BLaER1 treated with 17β-estradiol and CSF1 and Interleukin-3, amounts not matched to agents 10 nM and 100 nM (cell line): ENCODE measurements at regions not wholly inside any gene's neighbourhood (a gene's known extent, or its start where the extent isn't known, plus 50 kb on each side); places are given as distances from the start of the nearest gene placed in this dataset.

ENCODE experiments used
- H3K27ac ChIP-seq, 11 experiments: shearing (Covaris generic); formaldehyde crosslinking; 2 replicates each; pipeline ENCODE4 v1.8.1; 2022
- H3K27me3 ChIP-seq, 11 experiments: shearing (Covaris generic); formaldehyde crosslinking; 2 replicates each; pipeline ENCODE4 v1.8.1; 2022
- H3K36me3 ChIP-seq, 11 experiments: shearing (Covaris generic); formaldehyde crosslinking; 2 replicates each; pipeline ENCODE4 v1.8.1; 2022
- H3K4me1 ChIP-seq, 10 experiments: shearing (Covaris generic); formaldehyde crosslinking; 2 replicates each; pipeline ENCODE4 v1.8.1; 2022
- H3K4me2 ChIP-seq, 11 experiments: shearing (Covaris generic); formaldehyde crosslinking; 2 replicates each; pipeline ENCODE4 v1.8.1; 2022
- H3K4me3 ChIP-seq, 10 experiments: shearing (Covaris generic); formaldehyde crosslinking; 2 replicates each; pipeline ENCODE4 v1.8.1; 2022
- H3K9ac ChIP-seq, 11 experiments: shearing (Covaris generic); formaldehyde crosslinking; 2 replicates each; pipeline ENCODE4 v1.8.1; 2022
- H3K9me3 ChIP-seq, 11 experiments: shearing (Covaris generic); formaldehyde crosslinking; replicated peaks in 1 of 11; 2 replicates each; pipeline ENCODE4 v1.8.1; 2022
- H4K20me1 ChIP-seq, 11 experiments: shearing (Covaris generic); formaldehyde crosslinking; 2 replicates each; pipeline ENCODE4 v1.8.1; 2022
- Cebpa-rat ChIP-seq, 11 experiments: shearing (Covaris generic); IDR thresholded peaks; 2 replicates each; pipeline ENCODE4 v1.8.1; 2022

DNA sequence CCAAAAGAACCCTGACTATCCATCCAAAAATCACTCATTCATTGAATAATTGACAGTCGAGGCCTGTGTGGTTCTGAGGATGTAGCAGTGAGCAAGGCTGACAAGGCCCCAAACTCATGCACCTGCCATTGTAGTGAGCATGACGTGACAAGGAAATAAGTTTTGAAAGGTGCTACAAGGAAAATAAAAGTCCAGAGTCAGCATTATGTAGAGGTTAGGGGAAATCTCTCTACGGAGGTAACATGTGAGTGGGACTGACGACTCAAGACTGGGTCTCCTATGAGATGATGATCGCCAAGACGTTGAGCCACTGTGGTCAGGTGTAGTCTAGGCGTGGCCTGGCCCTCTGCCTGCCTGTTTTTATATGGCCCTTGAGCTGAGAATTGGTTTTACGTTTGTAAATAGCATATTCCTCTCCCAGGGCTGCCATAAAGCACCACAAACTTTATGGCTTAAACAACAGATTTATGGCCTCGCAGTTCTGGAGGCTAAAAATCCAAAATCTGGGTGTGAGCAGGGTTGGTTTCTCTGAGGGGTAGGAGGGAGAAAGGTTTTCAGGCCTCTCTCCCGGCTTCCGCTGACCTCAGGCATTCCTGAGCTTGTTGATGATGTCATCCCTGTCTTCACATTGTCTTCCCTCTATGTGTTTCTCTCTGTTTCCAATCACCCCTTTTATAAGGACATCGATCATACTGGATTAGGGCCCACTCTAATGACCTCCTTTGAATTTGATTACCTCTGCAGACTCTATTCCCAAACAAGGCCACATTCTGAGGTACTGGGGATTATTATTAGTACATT is 206.4 kb upstream of the EGFLAM start:
- Histone ChIP-seq H3K27ac (no peak overlapping the region), H3K9ac (no peak overlapping the region), H3K4me1 (peaks cover 0 to 9% (median 0%) of the 10 kb centered on the region in 10 experiments; a peak in 6 of 20 replicates), H3K4me3 (no peak overlapping the region), H3K9me3 (no peaks in the 10 kb centered on the region), H3K36me3 (no peaks in the 10 kb centered on the region), H3K27me3 (no peaks in the 10 kb centered on the region), H4K20me1 (no peaks in the 10 kb centered on the region), H3K4me2 (peak overlapping the region in 5 of 11 experiments; percentile 14 to 42 (median 29); a peak in 3 of 22 replicates)
- no peak for TF ChIP-seq Cebpa-rat (IDR thresholded peaks at IDR 0.05)

DNA sequence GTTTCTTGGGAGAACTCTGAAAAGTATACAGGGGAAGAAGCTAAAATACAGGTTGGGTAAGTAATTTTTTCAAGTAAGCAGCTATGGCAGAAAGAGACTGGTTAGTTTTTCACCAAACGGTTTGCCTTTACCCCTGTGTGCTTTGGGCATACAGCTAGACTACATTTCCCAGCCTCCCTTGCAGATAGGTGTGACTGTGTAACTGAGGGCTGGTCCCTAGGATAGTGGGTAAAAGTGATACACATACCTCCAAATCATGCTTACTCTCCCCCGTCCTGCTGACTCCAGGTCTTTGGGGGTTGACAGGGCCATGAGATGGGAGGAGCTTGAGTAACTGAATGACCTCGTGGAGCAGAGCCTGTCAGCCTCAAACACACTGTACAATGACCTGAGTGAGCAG is 208.6 kb upstream of the GDNF start:
- H3K36me3 ChIP-seq: no peaks in the 10 kb centered on the region
- H3K27me3 ChIP-seq: no peaks in the 10 kb centered on the region
- TF ChIP-seq Cebpa-rat (IDR thresholded peaks at IDR 0.05): no peak
- H3K4me3 ChIP-seq: no peak overlapping the region
- H3K9me3 ChIP-seq: peaks cover 0 to 13% (median 0%) of the 10 kb centered on the region in 11 experiments; a peak in 4 of 22 replicates
- H3K4me2 ChIP-seq: 0 out of 22 replicates have a peak overlapping the region, but pooled peaks of 1 of the 11 experiments have one; percentile 15
- H4K20me1 ChIP-seq: no peaks in the 10 kb centered on the region
- H3K4me1 ChIP-seq: peaks cover 0 to 9% (median 0%) of the 10 kb centered on the region in 10 experiments; a peak in 6 of 20 replicates
- H3K9ac ChIP-seq: no peak overlapping the region
- H3K27ac ChIP-seq: no peak overlapping the region

DNA sequence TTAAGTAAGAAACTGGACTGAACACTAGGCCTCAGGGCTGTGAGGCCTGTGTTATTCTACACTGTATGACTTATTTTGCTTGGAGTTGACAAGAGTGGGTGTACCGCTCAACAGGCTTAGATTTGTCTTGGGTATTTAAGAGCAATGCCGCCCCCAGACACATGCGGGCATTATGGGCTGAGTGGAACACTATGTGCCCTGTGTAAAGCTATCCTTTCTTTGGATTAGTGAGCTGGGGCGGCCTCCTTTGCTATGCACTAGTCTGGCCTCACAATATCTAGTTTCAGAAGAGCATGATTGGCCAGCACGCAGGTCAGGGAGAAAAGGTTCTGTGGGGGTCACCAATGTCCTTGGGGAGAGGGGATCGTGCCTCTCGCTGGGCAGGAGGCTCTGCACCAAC is 206.3 kb upstream of the GDNF start:
- H3K9ac ChIP-seq: no peak overlapping the region
- H3K4me3 ChIP-seq: no peak overlapping the region
- peaks cover 0 to 8% (median 0%) of the 10 kb centered on the region in 10 experiments; a peak in 1 of 20 replicates for H3K4me1 ChIP-seq
- TF ChIP-seq Cebpa-rat (IDR thresholded peaks at IDR 0.05): no peak
- H3K9me3 ChIP-seq: peaks cover 0 to 13% (median 0%) of the 10 kb centered on the region in 11 experiments; a peak in 4 of 22 replicates
- H3K27ac ChIP-seq: no peak overlapping the region
- H3K36me3 ChIP-seq: no peaks in the 10 kb centered on the region
- no peaks in the 10 kb centered on the region for H3K27me3 ChIP-seq
- no peaks in the 10 kb centered on the region for H4K20me1 ChIP-seq
- H3K4me2 ChIP-seq: no peak overlapping the region

DNA sequence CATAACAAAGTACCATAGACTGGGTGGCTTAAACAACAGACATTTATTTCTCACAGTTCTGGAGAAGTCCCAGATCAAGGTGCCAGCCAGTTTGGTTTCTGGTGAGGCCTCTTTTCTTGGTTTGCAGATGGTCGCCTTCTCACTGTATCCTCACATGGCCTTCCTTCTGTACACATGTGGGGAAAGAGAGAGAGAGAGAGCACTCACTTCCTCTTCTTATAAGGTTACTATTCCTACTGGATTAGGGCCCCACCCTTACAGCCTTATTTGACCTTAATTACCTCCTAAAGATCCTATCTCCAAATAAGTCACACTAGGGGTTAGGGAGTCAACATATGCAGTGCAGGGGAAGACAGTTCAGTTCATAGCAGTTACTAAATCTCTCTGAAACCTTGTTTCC is 205.6 kb upstream of the GDNF start:
- H3K4me3 ChIP-seq: no peak overlapping the region
- H3K36me3 ChIP-seq: no peaks in the 10 kb centered on the region
- TF ChIP-seq Cebpa-rat (IDR thresholded peaks at IDR 0.05): no peak
- H3K27ac ChIP-seq: no peak overlapping the region
- H3K9ac ChIP-seq: no peak overlapping the region
- peaks cover 0 to 13% (median 0%) of the 10 kb centered on the region in 11 experiments; a peak in 4 of 22 replicates for H3K9me3 ChIP-seq
- no peaks in the 10 kb centered on the region for H4K20me1 ChIP-seq
- H3K27me3 ChIP-seq: no peaks in the 10 kb centered on the region
- peaks cover 0 to 8% (median 0%) of the 10 kb centered on the region in 10 experiments; a peak in 1 of 20 replicates for H3K4me1 ChIP-seq
- H3K4me2 ChIP-seq: no peak overlapping the region

DNA sequence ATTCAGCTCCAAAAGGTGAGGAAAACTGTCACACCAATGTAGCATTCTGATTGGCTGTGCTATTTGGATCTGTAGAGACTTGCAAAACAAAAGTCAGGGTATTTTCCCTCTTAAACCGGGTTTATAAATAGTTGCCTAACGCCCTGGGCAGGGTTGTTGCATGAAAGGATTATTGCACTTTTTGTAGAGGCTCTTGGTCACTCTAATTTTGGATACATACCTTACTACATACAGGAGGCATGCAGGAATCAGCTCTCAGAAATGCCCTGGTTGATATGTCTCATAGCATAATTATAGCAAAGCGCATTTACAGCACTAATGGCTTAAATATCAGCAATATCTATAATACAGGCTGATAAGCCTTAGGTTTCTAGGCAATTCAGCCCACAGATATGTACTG is 200.0 kb upstream of the GDNF start:
- no peak overlapping the region for H3K27ac ChIP-seq
- no peak for TF ChIP-seq Cebpa-rat (IDR thresholded peaks at IDR 0.05)
- no peaks in the 10 kb centered on the region for H3K27me3 ChIP-seq

DNA sequence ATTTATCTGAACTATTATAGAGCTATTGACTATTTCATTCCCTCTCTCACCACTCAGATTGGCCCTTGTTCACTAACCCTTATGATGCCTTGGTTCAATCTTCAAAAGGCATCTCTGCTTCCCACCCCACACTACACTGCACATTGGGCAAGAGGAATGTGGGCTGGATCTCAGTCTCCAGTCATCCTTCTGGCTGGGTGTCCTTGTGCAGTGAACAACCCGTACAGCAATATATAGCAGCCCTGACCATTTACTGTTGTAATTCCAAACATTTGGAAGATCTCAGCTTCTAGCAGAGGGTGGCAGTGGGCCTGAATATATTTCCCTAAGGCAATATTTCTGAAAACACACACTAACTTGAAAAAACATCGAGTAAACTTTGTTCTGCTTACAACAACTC is 199.2 kb upstream of the GDNF start:
- Histone ChIP-seq H3K36me3 (no peaks in the 10 kb centered on the region), H3K27ac (no peak overlapping the region), H4K20me1 (no peaks in the 10 kb centered on the region), H3K4me1 (no peaks in the 10 kb centered on the region), H3K4me3 (no peak overlapping the region), H3K4me2 (no peak overlapping the region), H3K27me3 (no peaks in the 10 kb centered on the region), H3K9ac (no peak overlapping the region), H3K9me3 (no peaks in the 10 kb centered on the region)
- TF ChIP-seq Cebpa-rat (IDR thresholded peaks at IDR 0.05): no peak

More for the DNA sequence above, 200.0 kb upstream of the GDNF start:
- Histone ChIP-seq H3K9me3 (no peaks in the 10 kb centered on the region), H4K20me1 (no peaks in the 10 kb centered on the region), H3K36me3 (no peaks in the 10 kb centered on the region), H3K4me1 (no peaks in the 10 kb centered on the region), H3K4me3 (no peak overlapping the region), H3K4me2 (no peak overlapping the region), H3K9ac (no peak overlapping the region)

DNA sequence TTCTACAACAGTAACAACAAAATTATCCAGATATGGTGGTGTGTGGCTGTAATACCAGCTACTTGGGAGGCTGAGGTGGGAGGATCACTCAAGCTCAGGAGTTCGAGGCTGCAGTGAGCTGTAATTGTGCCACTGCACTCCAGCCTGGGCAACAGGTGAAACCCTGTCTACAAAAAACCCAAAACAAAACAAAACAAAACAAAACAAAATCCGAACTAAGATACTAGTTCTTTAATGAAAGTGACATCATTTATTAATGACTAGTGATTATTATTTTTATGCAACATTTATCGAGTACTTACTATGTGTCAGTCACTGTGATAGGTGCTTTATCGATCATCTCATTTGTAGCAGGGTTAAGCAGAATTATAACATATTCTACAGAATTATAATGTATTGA is 196.9 kb upstream of the GDNF start:
- Histone ChIP-seq H3K9ac (no peak overlapping the region), H3K4me2 (no peak overlapping the region), H3K9me3 (no peaks in the 10 kb centered on the region), H3K27ac (no peak overlapping the region), H3K27me3 (no peaks in the 10 kb centered on the region), H3K36me3 (no peaks in the 10 kb centered on the region), H3K4me1 (no peaks in the 10 kb centered on the region), H3K4me3 (no peak overlapping the region), H4K20me1 (no peaks in the 10 kb centered on the region)
- no peak for TF ChIP-seq Cebpa-rat (IDR thresholded peaks at IDR 0.05)

DNA sequence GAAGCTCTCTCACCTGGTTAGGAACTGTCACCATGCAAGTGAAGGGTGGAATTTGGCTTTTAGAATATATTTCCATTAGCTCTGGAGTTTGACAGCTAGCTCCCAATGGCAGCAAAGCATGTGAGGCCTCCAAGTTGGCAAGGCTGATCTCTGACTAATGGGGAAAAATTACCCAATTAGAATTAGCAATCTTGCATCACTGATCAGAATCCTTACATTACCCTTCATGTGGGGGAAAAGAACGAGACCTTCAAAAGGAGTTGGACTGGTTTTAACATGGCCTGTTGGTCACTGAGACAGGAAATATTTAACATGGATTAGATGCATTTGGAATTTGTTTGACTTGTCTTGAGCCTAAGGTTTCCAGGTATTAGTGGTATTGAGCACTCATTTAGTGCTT is 192.3 kb upstream of the GDNF start:
- Histone ChIP-seq H3K9ac (no peak overlapping the region), H3K36me3 (no peaks in the 10 kb centered on the region), H3K4me1 (no peaks in the 10 kb centered on the region), H3K4me3 (no peak overlapping the region), H3K4me2 (no peak overlapping the region), H4K20me1 (no peaks in the 10 kb centered on the region), H3K27ac (no peak overlapping the region), H3K27me3 (no peaks in the 10 kb centered on the region), H3K9me3 (no peaks in the 10 kb centered on the region)
- no peak for TF ChIP-seq Cebpa-rat (IDR thresholded peaks at IDR 0.05)

DNA sequence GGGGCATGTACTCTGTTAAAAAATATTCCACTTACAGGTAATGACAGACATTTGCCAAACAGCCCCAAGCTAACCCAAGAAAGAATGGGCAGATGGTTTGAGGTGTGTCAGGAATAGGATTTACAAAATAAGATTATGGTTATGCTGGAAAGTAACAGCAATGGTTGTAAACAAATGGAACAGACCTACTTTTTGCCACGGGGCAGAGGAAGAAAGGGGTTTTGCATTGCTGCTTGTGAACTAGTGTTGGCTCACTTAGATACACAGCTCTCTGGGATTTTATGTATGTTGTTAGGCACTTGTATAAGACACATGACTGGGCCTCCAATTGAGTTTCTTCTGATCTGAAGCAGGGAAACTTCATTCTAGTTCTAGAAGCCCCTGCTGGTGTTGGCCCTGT is 191.5 kb upstream of the GDNF start:
- H3K9me3 ChIP-seq: no peaks in the 10 kb centered on the region
- no peak for TF ChIP-seq Cebpa-rat (IDR thresholded peaks at IDR 0.05)
- H3K4me3 ChIP-seq: no peak overlapping the region
- H3K27me3 ChIP-seq: no peaks in the 10 kb centered on the region
- no peaks in the 10 kb centered on the region for H3K36me3 ChIP-seq
- no peak overlapping the region for H3K4me2 ChIP-seq
- no peaks in the 10 kb centered on the region for H4K20me1 ChIP-seq
- no peak overlapping the region for H3K9ac ChIP-seq
- H3K27ac ChIP-seq: no peak overlapping the region
- no peaks in the 10 kb centered on the region for H3K4me1 ChIP-seq
